GM12872 (cell line): ENCODE measurements at regions not wholly inside any gene's neighbourhood (a gene's known extent, or its start where the extent isn't known, plus 50 kb on each side); places are given as distances from the start of the nearest gene placed in this dataset.

ENCODE experiments used
- CTCF ChIP-seq: IDR thresholded peaks from 3 replicates; pipeline ENCODE4 v1.5.1; 2011; ENCODE audit warnings: low read depth, mild to moderate bottlenecking, low read length, moderate library complexity; ENCODE audit not compliant: insufficient read depth

- TF ChIP-seq CTCF: no peak
Observed at GRCh38 chr5:67303356-67303755, 106.8 kb upstream of the CD180 start.

GRCh38 chr5:67301285-67301903 lies 104.8 kb upstream of the CD180 start:
- TF ChIP-seq CTCF: no peak

GRCh38 chr5:67300326-67300725 lies 103.7 kb upstream of the CD180 start:
- TF ChIP-seq CTCF: no peak

- TF ChIP-seq CTCF: no peak
Observed at GRCh38 chr5:67299231-67299735, 102.7 kb upstream of the CD180 start.

GRCh38 chr5:67297802-67298532 lies 101.4 kb upstream of the CD180 start:
- TF ChIP-seq CTCF: no peak

- no peak for TF ChIP-seq CTCF
Observed at GRCh38 chr5:67297376-67297775, 100.8 kb upstream of the CD180 start.

- TF ChIP-seq CTCF: no peak
Observed at GRCh38 chr5:67294266-67294938, 97.8 kb upstream of the CD180 start.
